ENCODE measurements at regions not wholly inside any gene's neighbourhood (a gene's known extent, or its start where the extent isn't known, plus 50 kb on each side); places are given as distances from the start of the nearest gene placed in this dataset.

DNA sequence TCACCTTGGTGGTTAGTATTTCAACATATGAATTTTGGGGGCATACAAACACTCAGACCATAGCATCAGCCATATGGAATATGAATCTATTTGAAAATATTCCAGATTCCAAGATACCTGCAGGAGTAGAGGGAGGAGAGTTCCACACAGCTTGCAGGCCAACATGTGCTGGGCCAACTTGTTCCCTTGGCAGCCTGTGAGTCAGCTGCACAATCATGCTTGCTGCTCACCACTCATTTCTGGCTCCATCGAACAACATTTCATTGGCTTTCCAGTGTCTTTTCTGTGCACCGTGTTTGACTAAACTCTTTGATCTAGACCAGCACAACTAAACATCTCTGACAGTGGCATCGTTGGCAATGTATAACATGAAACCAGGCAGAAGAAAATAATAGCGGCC is 282.5 kb upstream of the RASGEF1B start:
- Mint-ChIP-seq H3K4me1 (peaks cover 12% of the 10 kb centered on the region in 2 donors), H3K36me3 (no peaks in the 10 kb centered on the region), H3K4me3 (no peak overlapping the region), H3K9me3 (no peaks in the 10 kb centered on the region), H3K27ac (no peak overlapping the region), H3K27me3 (ENCODE audit: low read depth in 2 of 2) (peaks cover 0 to 2% of the 10 kb centered on the region in 2 donors)
- H3K4me3 ChIP-seq (ENCODE audit: low read length) = no peak overlapping the region
- DNase-seq (no peak), ATAC-seq (no peak)
- H3K4me1 ChIP-seq (ENCODE audit: control insufficient read depth, insufficient read depth, low read length) = no peaks in the 10 kb centered on the region
- H3K27ac ChIP-seq (ENCODE audit: low read length) = no peak overlapping the region
- intact Hi-C loops (cut with micrococcal nuclease) = no loop called here
- no peaks in the 10 kb centered on the region for H3K9me3 ChIP-seq (ENCODE audit: control insufficient read depth, insufficient read depth, low read length)
- H3K27me3 ChIP-seq (ENCODE audit: control insufficient read depth, insufficient read depth, low read length) = no peaks in the 10 kb centered on the region
- H3K36me3 ChIP-seq (ENCODE audit: control insufficient read depth, insufficient read depth, low read length) = no peaks in the 10 kb centered on the region
- WGBS (ENCODE audit: insufficient coverage) = 98% methylated on average over 4 of the region's 4 CpGs
- no peak for TF ChIP-seq CTCF (IDR thresholded peaks at IDR 0.05)

- Mint-ChIP-seq H3K4me3 (no peak overlapping the region), H3K27ac (no peak overlapping the region), H3K27me3 (ENCODE audit: low read depth in 2 of 2) (peaks cover 0 to 2% of the 10 kb centered on the region in 2 donors), H3K4me1 (peaks cover 5 to 7% of the 10 kb centered on the region in 2 donors), H3K36me3 (no peaks in the 10 kb centered on the region), H3K9me3 (no peaks in the 10 kb centered on the region)
- ATAC-seq (no peak), DNase-seq (no peak)
- no peaks in the 10 kb centered on the region for H3K4me1 ChIP-seq (ENCODE audit: control insufficient read depth, insufficient read depth, low read length)
- 87% methylated on average over 6 of the region's 6 CpGs for WGBS (ENCODE audit: insufficient coverage)
- H3K27me3 ChIP-seq (ENCODE audit: control insufficient read depth, insufficient read depth, low read length) = no peaks in the 10 kb centered on the region
- intact Hi-C loops (cut with micrococcal nuclease) = no loop called here
- H3K27ac ChIP-seq (ENCODE audit: low read length) = no peak overlapping the region
- H3K9me3 ChIP-seq (ENCODE audit: control insufficient read depth, insufficient read depth, low read length) = no peaks in the 10 kb centered on the region
- H3K36me3 ChIP-seq (ENCODE audit: control insufficient read depth, insufficient read depth, low read length) = no peaks in the 10 kb centered on the region
- H3K4me3 ChIP-seq (ENCODE audit: low read length) = no peak overlapping the region
- no peak for TF ChIP-seq CTCF (IDR thresholded peaks at IDR 0.05)
These were observed 280.0 kb upstream of the RASGEF1B start for GRCh38 chr4:81751531-81752289.

- DNase-seq = no peak
- intact Hi-C loops (cut with micrococcal nuclease) = no loop called here
- no peak for TF ChIP-seq CTCF (IDR thresholded peaks at IDR 0.05)
- Histone ChIP-seq H3K27me3 (ENCODE audit: control insufficient read depth, insufficient read depth, low read length) (no peaks in the 10 kb centered on the region), H3K9me3 (ENCODE audit: control insufficient read depth, insufficient read depth, low read length) (no peaks in the 10 kb centered on the region), H3K4me3 (ENCODE audit: low read length) (no peak overlapping the region), H3K4me1 (ENCODE audit: control insufficient read depth, insufficient read depth, low read length) (no peaks in the 10 kb centered on the region), H3K27ac (ENCODE audit: low read length) (no peak overlapping the region), H3K36me3 (ENCODE audit: control insufficient read depth, insufficient read depth, low read length) (no peaks in the 10 kb centered on the region)
- Mint-ChIP-seq H3K27ac (no peak overlapping the region), H3K4me3 (no peak overlapping the region), H3K27me3 (ENCODE audit: low read depth in 2 of 2) (no peaks in the 10 kb centered on the region), H3K36me3 (no peaks in the 10 kb centered on the region), H3K9me3 (no peaks in the 10 kb centered on the region), H3K4me1 (no peaks in the 10 kb centered on the region)
- 56% methylated on average over 2 of the region's 2 CpGs for WGBS (ENCODE audit: insufficient coverage)
- ATAC-seq = peak in 2 of 3 donors; percentile 21 to 32
These were observed 275.7 kb upstream of the RASGEF1B start for GRCh38 chr4:81747242-81747930.

Data from natural killer cell (primary cell).